Left colon (tissue), 2 donors: ENCODE measurements at regions not wholly inside any gene's neighbourhood (a gene's known extent, or its start where the extent isn't known, plus 50 kb on each side); places are given as distances from the start of the nearest gene placed in this dataset.

ENCODE experiments used
- ATAC-seq: fragments of 200-7000 bp; cut with Tn5 transposase; one replicate; pipeline ENCODE4 v1.9.1; 2020; ENCODE audit warnings: mild to moderate bottlenecking, moderate library complexity
- DNase-seq, 2 donors: peaks; one replicate each; pipeline ENCODE4 v3.0.0-alpha.2; 2020
- intact Hi-C, 2 donors: fragments of 100-400 bp; cut with DNase I in 1 of 2; cut with micrococcal nuclease in 1 of 2; formaldehyde crosslinking; loops; one replicate each; pipeline versions ENCODE4 v1.11.2 to v1.14.0; 2022; cut with DNase I, micrococcal nuclease
- donor health status: DM: no; HTN: no; CAD: no.
- donor health status: DM: yes; HTN: yes; CAD: no.

DNA sequence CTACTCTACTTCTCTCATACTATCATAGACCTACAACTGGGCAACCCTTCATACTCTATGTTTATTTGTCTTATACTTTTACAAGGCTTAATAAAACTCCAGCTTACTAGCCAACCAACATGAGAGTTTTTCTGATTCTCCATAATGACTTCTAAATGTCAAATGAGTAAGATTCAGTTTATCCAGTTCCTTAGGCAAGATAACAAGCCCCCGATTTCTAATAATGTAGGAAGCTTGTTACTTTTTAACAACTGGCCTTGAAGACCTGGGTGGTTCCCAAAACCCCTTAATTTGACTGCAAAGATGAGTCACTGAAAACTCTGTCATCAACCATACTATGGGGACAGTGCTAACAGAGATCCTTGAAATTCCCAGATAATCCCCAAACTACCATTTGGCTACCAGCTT lies 294.6 kb upstream of the ACTBL2 start:
- intact Hi-C loops, result loop anchor here (10.0 kb wide), 2 partner anchors 482 to 688 kb away; partner anchors contain the start of gene PLK2 (in 1 of the 2)
- DNase-seq (no peak), ATAC-seq (peak; percentile 51)

DNA sequence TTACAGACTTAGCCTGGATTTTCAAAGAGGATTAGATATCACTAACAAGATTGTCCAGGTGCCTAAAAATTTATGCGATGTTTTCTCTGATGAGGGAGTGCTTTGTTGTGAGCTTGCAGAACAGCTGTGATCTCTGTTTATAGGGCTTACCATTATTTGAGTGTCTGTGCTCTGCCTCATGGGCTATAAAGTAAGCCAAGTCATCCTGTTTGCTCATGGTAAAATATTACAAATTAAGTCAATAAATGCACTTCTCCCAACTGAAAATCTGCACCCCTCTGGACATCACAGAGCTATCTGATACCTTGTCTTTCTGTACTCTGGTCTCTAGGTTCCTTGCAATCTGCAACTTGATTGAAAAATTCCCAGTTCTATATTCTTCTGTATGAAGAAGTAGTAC lies 293.4 kb upstream of the ACTBL2 start:
- no peak for DNase-seq
- intact Hi-C loops, result loop anchor here (10.0 kb wide), 2 partner anchors 481 to 689 kb away; partner anchors contain the start of gene PLK2 (in 1 of the 2)
- peak; percentile 42 for ATAC-seq

DNA sequence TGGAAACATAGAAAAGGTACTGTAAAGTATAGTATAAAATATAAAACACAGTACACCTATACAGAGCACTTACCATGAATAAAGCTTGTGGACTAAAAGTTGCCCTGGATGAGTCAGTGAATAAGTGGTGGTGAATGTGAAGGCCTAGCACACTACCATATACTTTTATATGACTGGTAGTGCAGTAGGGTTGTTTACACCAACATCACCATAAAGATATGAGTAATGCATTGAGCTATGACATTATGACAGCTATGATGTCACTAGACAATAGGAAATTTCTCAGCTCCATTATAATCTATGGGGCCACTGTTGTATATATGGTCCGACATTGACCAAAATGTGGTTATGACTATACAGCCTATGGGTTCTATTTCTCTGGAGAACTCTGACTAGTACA lies 291.8 kb upstream of the ACTBL2 start:
- ATAC-seq, result peak; percentile 60
- intact Hi-C loops, result loop anchor here (10.0 kb wide), 2 partner anchors 480 to 690 kb away; partner anchors contain the start of gene PLK2 (in 1 of the 2)
- no peak for DNase-seq

DNA sequence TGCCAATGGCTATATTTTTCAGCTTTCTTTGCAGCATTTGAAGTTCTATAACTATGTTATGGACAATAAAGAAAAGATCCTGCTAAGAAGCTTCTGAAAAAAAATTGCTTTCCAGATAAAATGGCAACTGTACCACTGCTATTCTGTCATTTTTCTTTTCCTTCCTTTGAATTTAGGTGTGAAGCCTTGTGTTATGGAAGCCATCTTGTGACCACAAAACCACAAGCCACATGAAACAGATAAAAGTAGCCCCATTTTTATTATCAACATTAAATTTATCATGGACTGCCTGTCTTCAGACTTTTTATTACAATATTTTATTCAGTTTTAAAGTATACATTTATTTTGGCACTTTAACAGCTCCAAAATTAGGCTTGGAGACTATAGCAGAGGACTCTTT lies 289.9 kb upstream of the ACTBL2 start:
- intact Hi-C loops, result loop anchor here (10.0 kb wide), 2 partner anchors 478 to 692 kb away; partner anchors contain the start of gene PLK2 (in 1 of the 2)
- no peak for ATAC-seq
- no peak for DNase-seq

DNA sequence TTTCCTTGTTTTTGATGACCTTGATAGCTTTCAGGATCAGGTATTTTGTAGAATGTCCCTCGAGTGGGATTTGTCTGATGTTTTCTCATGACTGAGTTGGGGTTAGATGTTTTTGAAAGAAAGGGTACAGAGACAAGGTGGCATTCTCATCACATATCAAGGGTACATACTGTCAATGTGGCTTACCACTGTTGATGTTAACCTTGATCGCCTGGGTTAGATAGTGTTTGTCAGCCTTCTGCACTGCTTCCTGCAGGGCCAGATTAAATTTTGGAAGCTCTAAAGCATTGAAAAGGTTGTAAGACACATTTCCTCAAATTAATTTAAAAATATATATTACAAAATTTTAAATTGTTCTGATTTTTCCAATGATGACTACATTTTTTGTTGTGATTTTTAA lies 287.4 kb upstream of the ACTBL2 start:
- intact Hi-C loops, result loop anchor here (10.0 kb wide), 2 partner anchors 475 to 695 kb away; partner anchors contain the start of gene PLK2 (in 1 of the 2)
- ATAC-seq, result no peak
- no peak for DNase-seq

DNA sequence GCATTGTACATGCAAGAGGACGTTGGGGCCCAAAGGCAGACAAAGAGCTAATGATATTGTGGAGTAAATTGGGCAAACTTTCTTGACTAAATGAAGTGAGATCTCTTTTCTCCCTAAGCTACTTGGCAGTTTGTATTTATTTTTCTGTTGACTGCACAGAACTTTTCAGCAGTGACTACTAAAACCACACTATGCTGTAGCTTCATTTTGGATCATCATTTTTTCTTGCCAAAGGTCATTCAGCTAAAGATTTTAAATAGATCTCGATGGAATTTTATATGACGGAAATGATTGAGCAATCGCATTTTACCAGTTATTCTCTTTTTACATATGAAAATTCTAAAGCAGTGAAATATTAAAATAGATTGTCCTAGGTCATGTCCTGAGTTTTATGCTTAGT lies 286.1 kb upstream of the ACTBL2 start:
- ATAC-seq, result no peak
- intact Hi-C loops, result no loop called here
- DNase-seq, result no peak

DNA sequence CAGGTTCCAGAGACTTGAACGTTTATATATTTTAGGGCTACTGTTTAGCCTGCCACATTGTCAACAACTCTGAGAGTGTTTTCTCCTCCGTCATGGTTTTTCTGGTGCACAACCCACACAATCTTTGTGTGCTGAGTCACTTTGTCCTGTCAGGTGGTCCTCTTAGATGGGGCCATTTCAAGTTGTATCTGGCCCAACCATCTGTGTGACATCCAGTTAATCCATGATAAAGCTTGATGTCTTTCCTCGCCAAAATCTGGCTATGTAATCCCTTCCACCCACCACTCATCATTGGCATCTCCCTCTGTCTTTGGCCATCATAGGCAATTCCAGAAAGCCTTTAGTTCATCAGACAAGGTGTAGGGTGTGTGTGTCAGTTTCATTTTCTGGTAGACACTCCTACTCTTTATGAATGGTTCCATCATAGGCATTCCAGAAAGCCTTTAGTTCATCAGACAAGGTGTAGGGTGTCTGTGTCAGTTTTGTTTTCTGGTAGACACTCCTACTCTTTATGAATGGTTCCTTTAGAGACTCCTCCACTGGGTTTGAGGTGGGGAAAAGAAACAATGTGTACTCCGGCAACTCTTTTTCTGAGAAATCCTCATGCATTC lies 282.0 kb upstream of the ACTBL2 start:
- ATAC-seq (no peak), DNase-seq (no peak)
- intact Hi-C loops, result no loop called here

DNA sequence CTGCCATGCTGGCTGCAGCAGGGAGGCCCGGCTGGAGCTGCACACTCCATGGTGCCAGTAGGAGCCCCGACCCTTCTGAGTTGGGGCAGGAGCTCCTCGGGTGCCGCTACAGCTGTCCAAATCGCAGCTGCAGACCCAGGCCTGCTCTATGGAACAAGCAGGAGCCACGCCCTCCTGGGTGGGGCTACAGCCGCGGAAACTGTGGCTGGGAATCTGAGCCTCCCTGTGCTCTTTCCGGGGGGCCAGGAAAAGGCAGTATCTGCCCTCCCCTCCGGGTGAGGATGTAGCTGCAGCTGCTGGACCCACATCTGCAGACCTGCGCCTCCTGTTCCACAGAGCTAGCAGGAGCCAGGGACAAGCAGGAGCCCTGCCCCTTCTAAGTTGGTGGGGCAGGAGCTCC lies 278.9 kb upstream of the ACTBL2 start:
- DNase-seq (no peak), ATAC-seq (no peak)
- intact Hi-C loops, result no loop called here

DNA sequence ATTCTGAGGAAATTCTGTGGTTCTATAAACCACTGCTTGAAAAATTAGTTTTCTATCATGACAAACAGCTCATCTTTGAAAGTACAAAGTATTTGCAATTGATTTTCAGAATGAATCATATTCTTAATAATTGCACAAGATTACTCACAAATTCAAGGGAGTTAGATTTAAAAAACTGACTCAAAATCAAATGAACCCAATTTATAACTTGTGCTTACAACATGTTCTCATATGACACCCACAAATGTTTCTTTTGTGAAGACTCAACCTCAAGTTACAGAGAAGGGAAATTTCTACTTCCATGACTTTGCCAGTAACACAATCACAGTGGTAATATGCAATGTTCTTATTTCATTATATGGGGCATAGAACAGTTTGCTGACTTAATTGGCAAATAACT lies 272.0 kb upstream of the ACTBL2 start:
- ATAC-seq (no peak), DNase-seq (no peak)
- intact Hi-C loops, result no loop called here

DNA sequence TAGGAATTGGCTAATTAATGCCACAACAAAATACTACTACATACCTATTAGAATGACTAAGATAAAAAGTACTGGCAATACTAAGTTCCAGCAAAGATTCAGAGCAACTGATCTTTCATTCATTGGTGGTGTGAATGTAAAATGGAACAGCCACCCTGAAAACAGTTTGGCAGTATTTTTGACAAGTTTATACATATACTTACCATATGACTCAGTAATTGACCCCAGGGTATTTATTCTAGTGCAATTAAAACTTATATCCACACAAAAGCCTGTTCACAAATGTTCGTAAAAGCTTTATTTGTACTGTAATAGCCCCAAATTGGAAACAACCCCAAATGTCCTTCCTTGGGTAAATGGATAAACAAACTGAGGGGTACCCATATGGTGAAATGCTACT lies 270.8 kb upstream of the ACTBL2 start:
- ATAC-seq (no peak), DNase-seq (no peak)
- intact Hi-C loops, result no loop called here

DNA sequence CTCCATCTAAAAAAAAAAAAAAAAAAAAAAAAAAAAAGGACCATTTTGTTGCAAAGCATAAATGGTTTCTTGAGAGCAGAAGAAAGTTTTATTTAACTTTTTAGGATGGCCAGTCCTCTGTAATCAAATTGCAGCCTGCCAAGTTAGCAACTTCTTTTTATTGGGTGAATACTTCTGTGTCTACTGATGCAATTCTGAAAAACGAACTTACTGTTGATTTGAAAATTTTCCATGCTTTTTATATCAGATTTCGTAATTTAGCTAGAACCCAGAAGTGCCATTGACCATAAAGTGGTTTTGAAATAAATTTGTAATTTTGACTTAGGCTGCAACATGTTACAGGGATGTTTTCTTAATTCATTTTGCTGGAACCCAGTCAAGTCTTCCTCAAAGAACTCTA lies 269.1 kb upstream of the ACTBL2 start:
- no peak for ATAC-seq
- intact Hi-C loops, result no loop called here
- DNase-seq, result no peak

DNA sequence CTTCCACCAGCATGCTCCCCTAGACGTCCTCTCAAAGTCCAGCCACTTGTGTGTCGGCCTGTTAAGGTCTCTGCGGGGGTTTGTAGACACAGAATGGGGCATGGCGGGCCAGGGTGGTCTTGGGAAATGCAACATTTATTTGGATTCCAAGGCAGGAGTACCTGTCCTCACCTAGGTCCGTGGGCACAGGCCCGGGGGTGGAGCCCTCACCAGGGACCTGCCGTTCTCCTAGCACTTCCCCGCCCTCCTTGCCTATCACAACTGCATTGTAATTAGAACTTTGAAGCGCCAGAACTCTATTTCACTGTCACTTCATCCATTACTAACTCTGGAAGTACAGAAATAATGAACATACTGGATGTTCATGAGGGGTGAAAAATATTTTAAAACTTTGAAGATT lies 268.3 kb upstream of the ACTBL2 start:
- DNase-seq (no peak), ATAC-seq (no peak)
- intact Hi-C loops, result no loop called here

DNA sequence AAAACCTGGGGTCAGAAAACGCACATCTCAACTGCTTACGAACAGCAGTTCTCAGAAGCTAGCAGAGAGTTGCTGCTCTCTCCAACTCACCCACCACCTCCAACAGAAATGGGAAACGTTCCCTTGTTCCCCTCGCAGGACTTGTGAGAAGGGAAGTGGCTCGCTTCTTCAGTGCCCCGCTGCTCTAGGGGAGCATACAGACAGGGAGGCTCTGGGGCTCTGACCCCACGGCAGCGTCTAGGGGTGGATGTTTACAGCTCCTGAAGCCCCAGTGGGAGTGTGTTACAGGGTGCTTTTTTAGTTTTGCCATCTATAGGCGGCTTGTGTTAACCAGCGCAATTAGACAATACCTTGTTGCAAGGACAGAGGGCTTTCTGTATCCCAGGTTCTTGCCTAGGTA lies 267.7 kb upstream of the ACTBL2 start:
- ATAC-seq (no peak), DNase-seq (no peak)
- intact Hi-C loops, result no loop called here

DNA sequence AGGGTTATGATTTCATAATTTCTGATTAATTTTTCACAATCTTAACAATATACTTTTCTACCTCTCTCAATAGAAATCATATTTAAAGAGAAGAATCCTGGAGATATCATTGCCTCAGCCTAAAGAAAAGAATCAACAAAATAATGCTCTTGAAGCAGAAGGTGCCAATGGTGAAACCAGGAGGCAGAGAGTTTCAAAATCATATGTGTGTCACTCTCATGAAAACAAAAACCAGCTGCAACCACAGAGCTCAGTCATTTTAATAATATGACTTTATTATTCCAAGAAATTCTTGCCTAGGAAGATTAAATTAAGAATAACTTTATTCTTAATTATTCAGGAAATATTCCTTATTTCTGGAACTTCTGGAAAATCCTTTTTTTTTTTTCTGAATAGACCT lies 266.8 kb upstream of the ACTBL2 start:
- intact Hi-C loops, result no loop called here
- ATAC-seq (no peak), DNase-seq (no peak)

DNA sequence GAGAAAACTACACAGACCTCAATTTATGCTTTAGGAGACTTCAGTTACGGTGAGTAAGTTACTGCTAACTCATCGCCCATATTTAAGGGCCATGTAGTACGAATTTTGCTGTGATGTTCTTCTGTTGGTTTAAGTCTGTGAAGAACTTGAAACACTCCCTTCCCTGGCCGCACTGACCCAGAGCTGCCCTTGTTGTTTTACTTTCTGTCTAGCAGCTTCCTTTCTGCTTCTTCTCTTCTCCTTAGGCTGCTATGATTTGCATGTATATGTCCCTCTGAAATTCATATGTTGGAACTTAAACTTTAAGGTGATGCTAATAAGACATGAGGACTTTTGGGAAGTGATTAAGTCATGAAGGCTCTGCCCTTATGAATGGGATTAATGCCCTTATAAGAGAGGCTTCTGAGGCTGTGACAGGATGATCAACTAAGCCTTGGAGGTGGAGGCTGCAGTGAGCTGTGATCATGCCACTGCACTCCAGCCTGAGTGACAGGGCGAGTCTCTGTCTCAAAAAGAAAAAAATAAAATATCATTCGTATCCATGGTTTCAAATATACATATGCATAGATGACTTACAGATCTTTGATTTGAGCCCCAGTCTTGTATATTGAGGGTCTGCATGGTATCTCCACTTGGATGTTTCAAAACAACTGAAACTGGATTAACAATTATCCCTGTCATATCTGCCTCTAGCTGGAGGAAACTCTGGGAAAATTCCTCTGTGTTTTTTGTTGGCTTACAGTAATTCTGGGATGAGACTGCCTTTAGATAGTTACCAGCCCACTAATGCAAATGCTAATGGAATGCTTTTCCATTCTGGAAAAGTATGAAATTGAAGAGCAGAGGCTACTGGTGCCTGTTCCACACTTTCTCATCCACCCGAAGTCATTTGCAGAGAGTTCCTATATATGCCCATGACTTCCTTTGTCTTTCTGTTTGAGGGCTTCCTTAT lies 263.4 kb upstream of the ACTBL2 start:
- no peak for ATAC-seq
- intact Hi-C loops, result no loop called here
- DNase-seq, result no peak

DNA sequence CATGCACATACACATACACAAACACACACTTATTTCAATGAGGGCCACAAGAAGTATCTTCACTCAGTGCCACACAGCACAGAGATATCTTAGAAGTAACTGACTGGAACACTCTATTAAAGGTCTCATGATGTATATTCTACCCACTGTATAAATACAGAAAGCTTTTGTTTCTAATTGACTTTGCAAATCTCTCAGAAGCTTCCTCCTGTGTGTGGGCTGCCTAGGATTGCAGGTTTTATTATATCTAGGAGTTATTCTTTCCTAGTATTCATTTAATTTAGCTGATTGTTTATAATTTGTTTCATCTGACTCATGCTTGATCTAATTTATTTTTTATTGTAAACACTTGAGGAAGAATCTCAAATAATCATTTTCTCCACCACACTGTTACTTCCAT lies 262.4 kb upstream of the ACTBL2 start:
- ATAC-seq (no peak), DNase-seq (no peak)
- intact Hi-C loops, result no loop called here

DNA sequence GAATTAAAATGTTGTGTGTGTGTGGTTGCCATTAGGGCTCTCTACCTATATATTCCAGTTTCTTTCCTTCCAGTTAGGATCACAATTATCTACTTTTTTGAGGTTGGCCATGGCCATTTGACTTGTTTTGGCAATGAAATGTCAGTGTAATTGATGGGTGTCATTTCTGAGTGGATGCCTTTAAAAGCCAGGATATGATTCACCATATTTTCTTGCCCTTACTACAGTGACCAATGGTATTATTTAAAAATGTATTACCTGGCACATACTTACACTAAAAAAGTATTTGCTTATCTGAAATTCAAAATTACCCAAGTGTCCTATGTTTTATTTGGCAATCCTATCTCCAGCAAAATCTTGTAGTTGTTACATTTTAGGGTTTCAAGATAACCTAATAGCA lies 258.7 kb upstream of the ACTBL2 start:
- DNase-seq, result no peak
- ATAC-seq, result no peak
- intact Hi-C loops, result no loop called here

DNA sequence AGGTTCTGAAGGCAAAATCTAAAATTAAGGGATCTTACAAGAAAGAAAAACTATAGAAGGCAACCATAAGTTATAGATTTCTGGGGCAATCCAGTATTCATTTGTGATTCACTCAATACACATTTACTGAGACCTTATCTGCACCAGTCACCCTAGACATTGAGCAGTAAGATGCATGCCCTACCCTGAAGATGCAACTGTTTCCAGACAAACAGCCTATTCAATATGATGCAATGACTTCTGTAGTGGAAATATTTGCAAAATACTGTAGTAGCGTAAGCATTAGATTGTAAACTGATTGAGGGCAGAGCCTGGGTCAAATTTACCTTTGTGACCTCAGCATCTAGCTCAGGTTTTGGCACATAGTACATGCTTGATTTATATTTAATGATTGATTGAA lies 256.2 kb upstream of the ACTBL2 start:
- DNase-seq (no peak), ATAC-seq (no peak)
- intact Hi-C loops, result no loop called here

DNA sequence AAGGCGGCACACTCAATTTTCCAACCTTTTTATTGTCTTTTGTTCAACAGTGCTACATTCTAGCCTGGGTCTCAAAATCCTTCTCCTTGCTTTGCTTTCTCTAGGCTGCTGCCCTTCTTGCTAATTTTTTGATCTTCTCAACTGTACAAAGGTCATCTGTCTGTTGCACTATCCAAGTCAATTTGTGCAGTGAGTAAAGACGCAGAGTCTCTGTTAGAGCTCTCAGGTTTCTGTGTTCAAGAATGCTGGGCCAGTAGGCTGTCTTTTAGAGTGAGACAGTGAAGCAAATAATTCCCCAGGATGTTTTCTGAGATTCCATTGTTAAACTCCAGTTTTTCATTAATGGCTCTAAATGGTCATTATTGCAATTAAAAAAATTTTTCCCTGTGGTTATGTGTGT lies 255.7 kb upstream of the ACTBL2 start:
- no peak for ATAC-seq
- intact Hi-C loops, result no loop called here

DNA sequence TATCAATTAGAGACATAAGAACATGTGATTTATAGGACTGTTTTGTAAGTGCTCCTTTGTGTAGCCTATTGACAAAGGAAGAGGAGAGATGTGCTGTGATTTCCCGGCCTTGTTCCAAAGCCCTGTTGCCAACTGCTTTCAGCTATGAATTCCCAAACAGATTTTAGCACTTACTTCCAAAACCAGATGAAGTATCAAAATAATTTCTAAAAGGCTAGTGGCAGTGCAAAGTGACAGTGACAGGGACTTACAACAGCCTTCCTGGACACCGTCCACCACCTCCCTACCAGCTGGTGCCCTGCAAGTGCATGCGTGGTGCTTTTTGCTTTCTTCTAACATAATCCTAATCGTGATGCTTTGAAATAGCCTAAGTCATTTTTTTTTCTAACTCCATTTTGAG lies 254.1 kb upstream of the ACTBL2 start:
- DNase-seq (no peak), ATAC-seq (no peak)
- intact Hi-C loops, result no loop called here

More for the DNA sequence above, 255.7 kb upstream of the ACTBL2 start:
- DNase-seq, result no peak
